GM19372 (cell line): ENCODE measurements at regions not wholly inside any gene's neighbourhood (a gene's known extent, or its start where the extent isn't known, plus 50 kb on each side); places are given as distances from the start of the nearest gene placed in this dataset.
"Not testable (repeated sequence)": the region's sequence is repeated elsewhere in the genome, so short reads cannot be mapped to it uniquely, and the experiment has no call there.

Experiments used
- ATAC-seq: cut with Tn5 transposase; IDR thresholded peaks from one replicate; pipeline ENCODE4 v1.9.1; 2021; ENCODE audit warnings: mild to moderate bottlenecking, low read depth, moderate library complexity; ENCODE audit not compliant: unreplicated experiment

GRCh38 chr5:156087577-156088110 is 239.3 kb upstream of the SGCD start:
- no peak for ATAC-seq

DNA sequence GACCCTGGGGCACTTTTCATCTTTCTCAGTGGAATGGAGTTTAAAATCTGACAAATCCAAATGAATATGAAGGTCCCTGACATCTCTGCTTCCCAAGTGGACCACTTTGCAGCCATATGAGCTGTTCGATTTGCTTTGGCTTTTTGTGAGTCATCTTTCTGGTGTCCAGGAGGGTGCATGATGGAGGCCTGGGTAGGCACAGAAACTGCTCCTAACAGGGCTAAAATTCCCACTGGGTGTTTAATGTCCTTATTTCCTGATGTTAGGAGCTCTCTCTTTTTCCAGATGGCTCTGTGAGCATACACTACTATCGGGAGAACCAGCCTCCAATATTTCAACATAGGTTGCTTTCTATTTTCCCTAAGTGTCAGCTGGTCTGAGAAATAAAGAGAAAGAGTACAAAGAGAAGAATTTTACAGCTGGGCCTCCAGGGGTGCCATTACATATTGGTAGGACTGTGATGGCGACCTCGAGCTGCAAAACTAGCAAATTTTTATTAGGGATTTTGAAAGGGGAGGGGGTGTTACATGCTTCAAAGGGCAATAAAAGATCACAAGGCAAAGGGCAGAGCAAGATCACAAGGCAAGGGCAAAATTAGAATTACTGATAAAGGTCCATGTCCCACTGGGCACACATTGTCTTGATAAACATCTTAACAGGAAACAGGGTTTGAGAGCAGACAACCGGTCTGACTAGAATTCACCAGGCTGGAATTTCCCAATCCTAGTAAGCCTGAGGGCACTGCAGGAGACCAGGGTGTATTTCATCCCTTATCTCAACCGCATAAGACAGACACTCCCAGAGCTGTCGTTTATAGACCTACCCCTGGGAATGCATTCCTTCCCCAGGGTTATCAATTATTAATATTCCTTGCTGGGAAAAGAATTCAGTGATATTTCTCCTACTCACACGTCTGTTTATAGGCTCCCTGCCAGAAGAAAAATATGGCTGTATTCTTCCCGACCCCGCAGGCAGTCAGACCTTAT is 236.7 kb upstream of the SGCD start:
- not testable (repeated sequence) for ATAC-seq

- no peak for ATAC-seq
Observed at GRCh38 chr5:156093024-156093423, 233.9 kb upstream of the SGCD start.

GRCh38 chr5:156094001-156094400 is 233.0 kb upstream of the SGCD start:
- ATAC-seq: no peak

DNA sequence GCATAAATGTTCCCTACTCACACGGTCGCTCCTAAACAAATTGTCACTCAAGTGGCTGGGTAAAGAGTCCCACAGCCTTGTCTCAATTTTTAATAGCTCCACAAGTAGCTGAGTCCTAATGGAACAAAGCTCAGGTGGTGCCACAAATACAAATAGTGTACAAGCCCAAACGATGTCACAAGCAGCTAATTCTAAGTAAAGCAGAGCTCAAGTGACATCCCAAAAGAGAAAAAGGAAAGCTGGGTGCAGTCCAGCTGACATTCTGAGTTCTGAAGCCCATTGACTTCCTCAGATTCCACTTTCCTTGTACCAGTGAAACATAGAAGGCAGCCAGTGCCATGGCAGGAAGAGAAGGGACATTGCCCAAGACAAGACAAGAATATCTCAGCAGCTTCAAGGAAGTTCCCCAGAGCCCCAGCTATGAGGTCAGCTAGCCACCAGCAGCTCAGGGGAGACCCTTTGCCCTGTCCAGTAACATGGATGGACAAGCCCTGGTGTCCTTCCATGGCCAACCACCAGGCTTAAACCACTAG is 231.2 kb upstream of the SGCD start:
- no peak for ATAC-seq

DNA sequence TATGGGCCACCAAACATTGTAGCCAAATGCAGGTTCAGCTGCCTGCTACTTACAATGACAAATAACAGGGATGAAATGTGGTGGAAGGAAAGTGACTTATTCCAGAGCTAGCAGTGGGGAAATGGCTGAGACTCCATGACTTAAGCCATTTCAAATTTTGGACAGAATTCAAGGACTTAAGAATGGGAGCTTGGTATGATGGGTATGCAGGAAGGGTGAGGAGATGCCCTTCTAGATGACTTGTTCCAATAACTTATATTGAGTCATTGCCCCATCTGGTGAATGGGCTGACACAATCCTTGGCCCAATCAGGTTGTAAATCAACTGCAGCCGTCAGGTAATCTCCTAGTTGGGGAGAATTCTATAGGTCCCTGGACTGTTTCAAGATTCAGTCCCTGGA is 230.7 kb upstream of the SGCD start:
- ATAC-seq: no peak

GRCh38 chr5:156103155-156103885 is 223.6 kb upstream of the SGCD start:
- ATAC-seq: no peak

- ATAC-seq: no peak
Observed at GRCh38 chr5:156109317-156110023, 217.5 kb upstream of the SGCD start.

GRCh38 chr5:156119692-156120091 is 207.3 kb upstream of the SGCD start:
- ATAC-seq: no peak

DNA sequence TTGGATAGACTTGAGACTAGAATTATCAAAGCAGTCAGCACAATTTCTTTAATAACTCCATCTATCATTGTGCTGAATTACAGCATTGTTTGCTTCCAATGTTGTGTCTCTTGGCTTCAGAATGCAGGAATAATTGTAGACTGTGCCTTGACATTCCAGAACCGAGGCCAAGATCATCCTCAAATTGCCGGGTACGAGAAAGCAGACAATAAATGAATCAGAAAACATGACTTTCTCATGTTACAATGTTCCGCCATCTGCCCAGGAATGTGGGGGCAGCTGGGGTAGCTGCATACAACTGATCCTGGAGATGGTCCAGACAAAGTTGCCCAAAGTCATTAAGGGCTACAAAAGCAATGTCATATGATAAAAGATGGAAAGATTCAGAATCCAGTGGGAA is 206.2 kb upstream of the SGCD start:
- no peak for ATAC-seq

DNA sequence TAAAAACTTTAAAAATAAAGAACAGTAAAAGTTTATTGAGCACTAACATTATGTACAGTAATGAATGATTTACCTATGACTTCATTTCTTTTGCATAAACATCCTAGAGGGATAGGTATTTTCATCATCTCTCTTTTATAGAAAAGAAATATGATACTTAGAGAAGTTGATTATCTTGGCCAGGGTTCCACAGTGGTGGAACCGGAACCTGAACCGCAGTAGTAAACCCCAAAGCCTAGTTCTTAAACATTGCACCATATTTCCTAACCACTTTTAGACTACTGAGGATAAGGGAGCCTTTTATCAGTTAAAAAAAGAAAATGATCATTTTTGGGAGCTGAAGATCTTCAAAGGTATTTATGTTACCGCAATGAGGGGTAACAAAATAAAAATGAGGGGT is 205.7 kb upstream of the SGCD start:
- ATAC-seq: no peak

GRCh38 chr5:156121882-156122281 is 205.1 kb upstream of the SGCD start:
- no peak for ATAC-seq

GRCh38 chr5:156124708-156125107 is 202.3 kb upstream of the SGCD start:
- no peak for ATAC-seq

DNA sequence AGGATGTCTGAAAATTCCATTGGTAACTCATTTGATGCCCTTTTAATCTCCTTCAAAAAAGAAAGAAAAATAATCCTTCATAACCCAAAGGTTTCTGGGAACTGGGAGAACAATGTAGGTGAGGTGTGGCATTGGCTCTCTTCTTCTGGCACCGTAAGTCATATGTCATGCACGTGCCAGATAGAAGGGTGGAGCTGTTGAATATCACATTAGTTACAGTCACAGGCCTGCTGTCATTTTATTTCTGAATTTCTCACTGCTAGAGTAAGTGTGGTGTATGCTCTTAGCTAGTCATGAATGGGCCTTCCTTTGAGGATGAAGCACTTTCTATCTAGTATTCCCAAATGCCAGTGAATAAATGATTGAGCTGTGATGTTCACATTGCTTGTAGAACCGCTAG is 201.8 kb upstream of the SGCD start:
- no peak for ATAC-seq

GRCh38 chr5:156126716-156127115 is 200.2 kb upstream of the SGCD start:
- ATAC-seq: no peak

GRCh38 chr5:156128026-156128425 is 198.9 kb upstream of the SGCD start:
- ATAC-seq: peak; percentile 58

DNA sequence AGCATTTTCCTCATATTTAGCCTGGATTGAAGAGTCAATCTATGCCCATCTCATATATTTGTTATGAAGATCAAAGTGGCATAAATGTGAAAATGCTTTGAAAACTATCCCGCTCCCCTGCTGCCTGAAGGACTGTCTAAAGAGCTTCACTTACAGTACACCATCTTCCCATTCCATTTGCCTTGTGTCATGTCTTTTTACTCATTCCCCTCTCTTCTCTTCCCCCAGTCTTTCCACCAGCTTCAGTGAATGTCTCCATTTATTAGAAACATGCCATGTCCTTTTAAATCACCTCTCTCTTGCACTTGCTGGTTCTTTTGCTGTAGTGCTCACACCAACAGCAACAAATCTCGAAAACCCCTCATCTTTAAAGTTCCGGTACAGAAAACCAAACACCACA is 192.7 kb upstream of the SGCD start:
- ATAC-seq: no peak

- ATAC-seq: no peak
Observed at GRCh38 chr5:156135531-156135930, 191.4 kb upstream of the SGCD start.

DNA sequence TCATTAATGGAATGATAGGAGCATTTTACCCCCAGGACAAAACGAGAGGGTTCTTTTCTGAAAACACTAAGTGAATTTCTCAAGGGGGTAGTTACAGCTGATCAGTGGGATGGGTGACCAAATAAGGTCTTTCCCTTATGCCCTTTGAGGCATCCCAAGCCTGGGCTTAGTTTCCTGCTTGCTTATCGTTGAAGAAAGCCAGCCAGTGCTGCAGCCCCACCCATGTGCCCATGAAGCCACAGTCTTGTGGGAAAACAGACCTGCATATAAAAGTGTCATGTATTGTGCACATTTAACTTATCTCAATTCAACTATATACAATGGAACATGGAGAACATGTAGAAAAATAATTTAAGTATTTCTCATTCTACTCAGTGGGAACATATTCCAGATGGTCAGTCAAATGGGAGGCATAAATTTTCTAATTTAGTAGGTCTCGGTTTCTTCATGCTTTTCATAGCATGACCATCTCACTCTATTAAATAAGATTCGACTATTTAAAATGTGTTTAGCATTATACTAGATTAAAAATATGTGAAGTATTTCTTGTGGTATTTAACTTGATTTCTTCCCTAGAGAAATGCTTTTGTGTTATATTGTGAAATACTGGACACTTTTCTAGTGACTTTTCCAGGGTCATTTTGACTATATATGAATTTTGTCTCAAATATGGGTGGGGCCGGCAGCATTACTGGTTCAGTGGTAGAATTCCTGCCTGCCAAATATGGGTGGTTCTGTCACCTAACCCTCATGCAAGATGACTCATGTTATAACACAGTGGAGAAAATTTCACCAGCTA is 189.7 kb upstream of the SGCD start:
- no peak for ATAC-seq

GRCh38 chr5:156142867-156143266 is 184.1 kb upstream of the SGCD start:
- no peak for ATAC-seq
